ENCODE measurements at regions not wholly inside any gene's neighbourhood (a gene's known extent, or its start where the extent isn't known, plus 50 kb on each side); places are given as distances from the start of the nearest gene placed in this dataset.

DNA sequence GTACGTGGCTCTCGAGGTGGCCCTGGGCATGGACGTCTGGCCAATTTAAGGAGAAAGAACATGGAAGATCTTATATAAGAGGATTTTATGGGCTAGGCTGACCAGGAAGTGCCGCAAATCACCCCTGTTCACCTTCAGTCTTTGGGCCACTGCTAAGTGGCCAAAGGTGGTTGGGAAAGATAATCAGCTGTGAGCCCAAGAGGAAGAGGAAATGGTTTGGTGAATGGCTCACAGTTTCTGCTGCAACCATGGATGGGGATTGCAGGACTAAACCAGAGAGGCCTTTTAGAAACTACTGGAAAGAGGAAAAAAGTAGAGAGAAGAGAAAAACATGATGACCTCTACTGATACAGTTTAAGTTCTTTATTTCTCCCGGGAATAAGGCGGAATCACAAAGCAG lies 96.0 kb upstream of the ARHGAP20 start:
- no peaks in the 10 kb centered on the region for H3K9me3 ChIP-seq (replicated peaks; ENCODE audit: insufficient read depth, low read length)
- H3K27ac ChIP-seq (ENCODE audit: low read length), result no peak overlapping the region
- H3K79me2 ChIP-seq (ENCODE audit: low read length), result no peaks in the 10 kb centered on the region
- no peak for DNase-seq
- H3K4me1 ChIP-seq (ENCODE audit: low read length), result no peaks in the 10 kb centered on the region
- no peaks in the 10 kb centered on the region for H4K20me1 ChIP-seq (ENCODE audit: insufficient read depth, low read length)
- H3F3A ChIP-seq (ENCODE audit: insufficient read depth, low read length), result no peaks in the 10 kb centered on the region
- H3K9ac ChIP-seq (ENCODE audit: low read length), result no peak overlapping the region
- no peaks in the 10 kb centered on the region for H3K9me2 ChIP-seq (replicated peaks; ENCODE audit: insufficient read depth, low read length)
- H3K36me3 ChIP-seq (replicated peaks; ENCODE audit: insufficient read depth, low read length), result no peaks in the 10 kb centered on the region
- no peak overlapping the region for H3K4me3 ChIP-seq (ENCODE audit: low read length)
- TF ChIP-seq EZH2phosphoT487 (IDR thresholded peaks at IDR 0.05; ENCODE audit: low read length) (no peak), CTCF (IDR thresholded peaks at IDR 0.05; ENCODE audit: low read length) (no peak), EZH2 (optimal IDR thresholded peaks at IDR 0.05; ENCODE audit: low read depth, low read length) (no peak)
- no peak overlapping the region for H3K4me2 ChIP-seq (ENCODE audit: low read depth, low read length)
- H2AFZ ChIP-seq (ENCODE audit: low read length), result no peak overlapping the region
- H3K27me3 ChIP-seq (replicated peaks; ENCODE audit: insufficient read depth, low read length), result no peaks in the 10 kb centered on the region

DNA sequence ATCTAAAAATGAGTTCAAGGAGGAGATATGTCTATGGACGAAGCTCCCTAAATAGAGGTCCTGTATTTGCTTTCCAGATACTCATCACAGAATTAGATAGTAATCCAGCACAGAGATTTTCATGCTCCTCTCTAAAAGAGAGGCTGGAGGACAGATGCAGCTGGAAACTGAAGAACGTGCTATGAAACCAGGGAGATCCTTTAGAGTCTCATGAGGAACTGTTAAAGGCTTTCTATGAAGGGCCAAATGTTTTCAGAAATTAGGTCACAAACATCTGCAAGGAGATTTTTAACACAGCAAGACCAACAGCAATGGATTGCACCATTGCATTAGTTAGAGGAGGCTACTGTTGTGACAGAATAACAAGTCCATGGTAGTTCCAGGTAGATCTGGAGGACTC lies 95.6 kb upstream of the ARHGAP20 start:
- Histone ChIP-seq H2AFZ (ENCODE audit: low read length) (no peak overlapping the region), H3K27ac (ENCODE audit: low read length) (no peak overlapping the region), H4K20me1 (ENCODE audit: insufficient read depth, low read length) (no peaks in the 10 kb centered on the region), H3K4me3 (ENCODE audit: low read length) (no peak overlapping the region), H3K4me1 (ENCODE audit: low read length) (no peaks in the 10 kb centered on the region), H3F3A (ENCODE audit: insufficient read depth, low read length) (no peaks in the 10 kb centered on the region), H3K4me2 (ENCODE audit: low read depth, low read length) (no peak overlapping the region), H3K27me3 (replicated peaks; ENCODE audit: insufficient read depth, low read length) (no peaks in the 10 kb centered on the region), H3K79me2 (ENCODE audit: low read length) (no peaks in the 10 kb centered on the region), H3K9ac (ENCODE audit: low read length) (no peak overlapping the region), H3K9me2 (replicated peaks; ENCODE audit: insufficient read depth, low read length) (no peaks in the 10 kb centered on the region), H3K36me3 (replicated peaks; ENCODE audit: insufficient read depth, low read length) (no peaks in the 10 kb centered on the region), H3K9me3 (replicated peaks; ENCODE audit: insufficient read depth, low read length) (no peaks in the 10 kb centered on the region)
- DNase-seq, result no peak
- TF ChIP-seq EZH2phosphoT487 (IDR thresholded peaks at IDR 0.05; ENCODE audit: low read length) (no peak), CTCF (IDR thresholded peaks at IDR 0.05; ENCODE audit: low read length) (no peak), EZH2 (optimal IDR thresholded peaks at IDR 0.05; ENCODE audit: low read depth, low read length) (no peak)

- Histone ChIP-seq H3K27ac (ENCODE audit: low read length) (no peak overlapping the region), H3K36me3 (replicated peaks; ENCODE audit: insufficient read depth, low read length) (no peaks in the 10 kb centered on the region), H3K79me2 (ENCODE audit: low read length) (no peaks in the 10 kb centered on the region), H2AFZ (ENCODE audit: low read length) (no peak overlapping the region), H3K4me2 (ENCODE audit: low read depth, low read length) (no peak overlapping the region), H3K4me1 (ENCODE audit: low read length) (no peaks in the 10 kb centered on the region), H3K4me3 (ENCODE audit: low read length) (no peak overlapping the region), H3F3A (ENCODE audit: insufficient read depth, low read length) (no peaks in the 10 kb centered on the region), H3K9ac (ENCODE audit: low read length) (no peak overlapping the region), H3K9me3 (replicated peaks; ENCODE audit: insufficient read depth, low read length) (no peaks in the 10 kb centered on the region), H4K20me1 (ENCODE audit: insufficient read depth, low read length) (no peaks in the 10 kb centered on the region), H3K9me2 (replicated peaks; ENCODE audit: insufficient read depth, low read length) (no peaks in the 10 kb centered on the region), H3K27me3 (replicated peaks; ENCODE audit: insufficient read depth, low read length) (no peaks in the 10 kb centered on the region)
- TF ChIP-seq EZH2phosphoT487 (IDR thresholded peaks at IDR 0.05; ENCODE audit: low read length), result no peak
- TF ChIP-seq CTCF (IDR thresholded peaks at IDR 0.05; ENCODE audit: low read length), result no peak
- no peak for DNase-seq
Observed at GRCh38 chr11:110805756-110806155, 93.5 kb upstream of the ARHGAP20 start.

Measured in MM.1S (cell line).